H4 (cell line): ENCODE measurements at regions not wholly inside any gene's neighbourhood (a gene's known extent, or its start where the extent isn't known, plus 50 kb on each side); places are given as distances from the start of the nearest gene placed in this dataset.
A peak's percentile ranks its signal among the peaks of the same experiment; 100 is the strongest.
"Not testable (repeated sequence)": the region's sequence is repeated elsewhere in the genome, so short reads cannot be mapped to it uniquely, and the experiment has no call there.

Experiments
- DNase-seq: peaks from one replicate; pipeline ENCODE4 v3.0.0-alpha.2; 2015; ENCODE audit warnings: low spot score

DNA sequence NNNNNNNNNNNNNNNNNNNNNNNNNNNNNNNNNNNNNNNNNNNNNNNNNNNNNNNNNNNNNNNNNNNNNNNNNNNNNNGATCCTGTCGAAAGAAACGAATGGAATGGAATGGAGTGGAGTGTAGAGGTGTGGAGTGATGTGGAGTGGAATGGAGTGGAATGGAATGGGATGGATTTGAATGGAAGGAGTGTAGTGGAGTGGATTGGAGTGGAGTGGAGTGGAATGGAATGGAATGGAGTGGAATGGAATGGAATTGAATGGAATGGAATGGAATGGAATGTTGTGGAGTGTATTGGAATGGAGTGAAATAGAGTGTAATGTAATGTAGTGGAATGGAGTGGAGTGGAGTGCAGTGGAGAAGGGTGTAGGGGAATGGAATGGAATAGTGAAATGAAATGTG, 1275.4 kb upstream of the TPTE start:
- DNase-seq: not testable (repeated sequence)

DNA sequence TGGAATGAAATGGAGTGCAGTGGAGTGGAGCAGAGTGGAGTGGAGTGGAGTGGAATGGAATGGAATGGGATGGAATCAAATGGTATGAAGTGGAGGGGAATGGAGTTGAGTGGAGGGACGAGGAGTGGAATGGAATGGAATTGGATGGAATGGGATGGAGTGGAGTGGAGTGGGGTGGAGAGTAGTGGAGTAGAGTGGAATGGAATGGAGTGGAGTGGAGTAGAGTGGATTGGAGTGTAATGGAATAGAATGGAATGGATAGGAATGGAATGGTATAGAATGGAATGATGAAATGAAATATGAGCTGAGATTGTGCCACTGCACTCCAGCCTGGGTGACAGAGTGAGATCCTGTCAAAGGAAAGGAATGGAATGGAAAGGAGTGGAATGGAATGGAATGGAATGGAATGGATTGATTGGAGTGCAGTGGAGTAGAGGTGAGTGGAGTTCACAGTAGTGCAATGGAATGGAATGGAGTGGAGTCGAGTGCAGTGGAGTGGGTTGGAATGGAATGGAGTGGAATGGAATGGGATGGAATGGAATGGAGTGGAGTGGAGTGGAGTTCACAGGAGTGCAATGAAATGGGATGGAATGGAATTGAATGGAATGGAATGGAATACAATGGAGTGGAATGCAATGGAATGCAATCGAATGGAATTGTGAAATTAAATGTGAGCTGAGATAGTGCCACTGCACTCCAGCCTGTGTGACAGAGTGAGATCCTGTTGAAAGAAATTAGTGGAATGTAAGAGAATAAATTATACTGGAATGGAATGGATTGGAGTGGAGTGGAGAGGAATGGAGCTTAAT, 1274.7 kb upstream of the TPTE start:
- peak; percentile 13 for DNase-seq

DNA sequence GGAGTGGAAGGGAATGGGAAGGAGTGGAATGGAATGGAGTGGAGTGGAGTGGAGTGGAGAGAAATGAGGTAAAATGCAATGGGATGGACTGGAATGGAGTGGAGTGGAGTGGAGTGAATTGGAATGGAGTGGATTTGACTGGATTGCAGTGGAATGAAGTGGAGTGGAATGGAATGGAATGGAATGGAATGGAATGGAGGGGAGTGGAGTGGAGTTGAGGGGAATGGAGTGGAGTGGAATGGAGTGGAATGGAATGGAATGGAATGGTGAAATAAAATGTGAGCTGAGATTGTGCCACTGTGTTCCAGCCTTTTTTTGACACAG, 1274.1 kb upstream of the TPTE start:
- DNase-seq: not testable (repeated sequence)

GRCh38 chr21:9247616-9248317, 1273.6 kb upstream of the TPTE start:
- DNase-seq: not testable (repeated sequence)
